ENCODE measurements at regions not wholly inside any gene's neighbourhood (a gene's known extent, or its start where the extent isn't known, plus 50 kb on each side); places are given as distances from the start of the nearest gene placed in this dataset.

DNA sequence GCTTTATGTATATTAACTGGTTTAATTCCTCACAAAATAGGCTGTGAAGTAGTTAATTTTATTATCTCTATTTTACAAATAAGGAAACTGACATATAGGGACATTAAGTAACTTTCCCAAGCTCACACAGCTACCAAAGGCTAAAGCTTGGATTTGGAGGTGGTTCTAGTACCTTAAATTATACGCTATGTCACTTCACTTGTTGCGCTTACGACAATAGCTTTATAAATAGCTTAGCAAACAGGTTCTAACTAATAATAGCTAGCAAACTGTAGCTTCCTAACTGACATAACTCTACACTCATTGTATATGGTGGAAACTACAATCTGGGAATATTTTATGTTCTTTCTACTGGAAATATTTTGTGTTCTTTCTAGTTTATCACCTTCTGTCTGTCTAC, 666.4 kb upstream of the CPEB2 start:
- TF ChIP-seq TBP (IDR thresholded peaks at IDR 0.05; ENCODE audit: low read depth, low read length): no peak
- TF ChIP-seq NRF1 (IDR thresholded peaks at IDR 0.05; ENCODE audit: low read depth, low read length): no peak
- no peak for TF ChIP-seq CTBP2 (IDR thresholded peaks at IDR 0.05; ENCODE audit: borderline replicate concordance, insufficient read depth, insufficient read length, low read length)
- Histone ChIP-seq H3K4me2 (ENCODE audit: insufficient read depth in 1 of 2, low read depth in 2 of 2, low read length in 2 of 2) (no peak overlapping the region), H3K9ac (replicated peaks in 1 of 4; ENCODE audit: extremely low read depth in 1 of 4, low read depth in 3 of 4, low read length in 3 of 4) (no peak overlapping the region), H3K4me1 (replicated peaks in 1 of 4; ENCODE audit: control insufficient read depth in 3 of 4, insufficient read depth in 4 of 4, low read length in 3 of 4) (peaks cover 0 to 4% (median 1%) of the 10 kb centered on the region in 4 experiments; a peak in 4 of 7 replicates), H2AK5ac (ENCODE audit: low read depth, low read length) (no peak overlapping the region), H3K36me3 (ENCODE audit: control insufficient read depth in 2 of 4, insufficient read depth in 4 of 4, low read length in 3 of 4) (no peaks in the 10 kb centered on the region), H2BK12ac (ENCODE audit: low read depth, low read length) (no peak overlapping the region), H3K56ac (replicated peaks; ENCODE audit: insufficient read length, low read depth, low read length) (no peak overlapping the region), H3K27ac (ENCODE audit: low read depth, low read length) (no peak overlapping the region), H2AFZ (ENCODE audit: low read length) (no peak overlapping the region), H3K23me2 (ENCODE audit: low read depth, low read length) (no peaks in the 10 kb centered on the region), H4K91ac (replicated peaks; ENCODE audit: insufficient read length, low read length) (no peak overlapping the region), H3K79me1 (ENCODE audit: low read depth, low read length) (no peaks in the 10 kb centered on the region), H3K23ac (ENCODE audit: insufficient read length) (no peak overlapping the region), H4K8ac (ENCODE audit: extremely low read depth, insufficient read depth, low read length) (no peak overlapping the region), H2BK5ac (ENCODE audit: low read depth, low read length) (no peak overlapping the region), H3K18ac (ENCODE audit: extremely low read depth, low read length) (no peak overlapping the region), H2BK20ac (ENCODE audit: low read length) (no peak overlapping the region), H3K14ac (ENCODE audit: insufficient read length) (no peak overlapping the region), H2BK120ac (replicated peaks; ENCODE audit: low read depth, low read length) (no peak overlapping the region), H4K20me1 (replicated peaks in 1 of 2; ENCODE audit: control insufficient read depth in 1 of 2, insufficient read depth in 2 of 2, low read length in 2 of 2) (no peaks in the 10 kb centered on the region), H3K4me3 (ENCODE audit: extremely low read depth in 1 of 4, insufficient read depth in 2 of 4, low read depth in 3 of 4, low read length in 4 of 4) (no peak overlapping the region), H4K5ac (ENCODE audit: insufficient read length, low read depth, low read length) (no peak overlapping the region), H2BK15ac (ENCODE audit: low read length) (no peak overlapping the region), H3K4ac (replicated peaks; ENCODE audit: insufficient read length, low read depth, low read length) (no peak overlapping the region), H3K27me3 (replicated peaks in 1 of 4; ENCODE audit: control insufficient read depth in 3 of 4, extremely low read depth in 1 of 4, insufficient read depth in 3 of 4, low read length in 3 of 4) (no peaks in the 10 kb centered on the region), H3K9me3 (ENCODE audit: insufficient read depth in 2 of 2, low read depth in 1 of 2, low read length in 1 of 2) (no peaks in the 10 kb centered on the region; a peak in 1 of 4 replicates), H3K79me2 (ENCODE audit: control insufficient read depth in 1 of 2, insufficient read depth in 2 of 2, low read length in 2 of 2) (no peaks in the 10 kb centered on the region)
- DNase-seq (ENCODE audit: low read depth in 1 of 2, low spot score in 2 of 2): no peak
- ChIA-PET POLR2A (ENCODE audit: partially characterized antibody) (no interaction called here), CTCF (ENCODE audit: partially characterized antibody) (no interaction called here)
- 90% methylated on average over 3 of the region's 3 CpGs; no CpG with 5 or more reads in 1 of the 2 experiments for WGBS, 2 experiments (ENCODE audit: extremely low coverage in 1 of 2, insufficient coverage in 1 of 2, insufficient read length in 1 of 2, insufficient replicate concordance in 2 of 2, low coverage in 1 of 2, low lambda C conversion rate in 2 of 2, missing lambda C conversion rate in 1 of 2)
- FAIRE-seq: no peak

Data from H1 (cell line).